Astrocyte of the spinal cord (primary cell): ENCODE measurements at regions not wholly inside any gene's neighbourhood (a gene's known extent, or its start where the extent isn't known, plus 50 kb on each side); places are given as distances from the start of the nearest gene placed in this dataset.

Experiments used
- DNase-seq: peaks from one replicate; pipeline ENCODE4 v3.0.0; 2011; ENCODE audit warnings: low read depth, low spot score
- H3K4me3 ChIP-seq: 2 replicates; pipeline ENCODE4 v1.5.1; 2011; ENCODE audit warnings: low read depth, mild to moderate bottlenecking, low read length, moderate library complexity
- in situ Hi-C: cut with HindIII; loops from 2 replicates; pipeline ENCODE4 v1.10.0; 2017; ENCODE audit warnings: low sequenced_read_pairs
- TF ChIP-seq, protein P1 (sequence below): IDR thresholded peaks from 2 replicates; pipeline ENCODE4 v1.5.1; 2012; ENCODE audit warnings: low read depth, mild to moderate bottlenecking, low read length, inconsistent platforms

DNA sequence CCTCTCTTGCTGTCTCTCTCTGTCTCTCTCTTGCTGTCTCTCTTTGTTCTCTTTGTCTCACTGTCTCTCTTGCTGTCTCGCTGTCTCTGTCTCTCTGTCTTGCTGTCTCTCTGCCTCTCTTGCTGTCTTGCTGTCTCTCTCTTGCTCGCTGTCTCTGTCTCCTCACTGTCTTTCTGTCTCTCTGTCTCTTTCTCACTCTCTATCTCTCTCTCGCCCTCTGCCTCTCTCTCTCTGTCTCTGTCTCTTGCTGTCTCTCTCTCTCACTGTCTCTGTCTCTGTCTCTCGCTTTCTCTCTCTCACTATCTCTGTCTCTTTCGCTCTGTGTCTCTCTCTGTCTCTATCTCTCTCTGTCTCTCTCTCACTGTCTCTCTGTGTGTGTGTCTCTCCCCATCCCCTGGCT is 92.9 kb upstream of the MC3R start:
- TF ChIP-seq, protein P1, sequence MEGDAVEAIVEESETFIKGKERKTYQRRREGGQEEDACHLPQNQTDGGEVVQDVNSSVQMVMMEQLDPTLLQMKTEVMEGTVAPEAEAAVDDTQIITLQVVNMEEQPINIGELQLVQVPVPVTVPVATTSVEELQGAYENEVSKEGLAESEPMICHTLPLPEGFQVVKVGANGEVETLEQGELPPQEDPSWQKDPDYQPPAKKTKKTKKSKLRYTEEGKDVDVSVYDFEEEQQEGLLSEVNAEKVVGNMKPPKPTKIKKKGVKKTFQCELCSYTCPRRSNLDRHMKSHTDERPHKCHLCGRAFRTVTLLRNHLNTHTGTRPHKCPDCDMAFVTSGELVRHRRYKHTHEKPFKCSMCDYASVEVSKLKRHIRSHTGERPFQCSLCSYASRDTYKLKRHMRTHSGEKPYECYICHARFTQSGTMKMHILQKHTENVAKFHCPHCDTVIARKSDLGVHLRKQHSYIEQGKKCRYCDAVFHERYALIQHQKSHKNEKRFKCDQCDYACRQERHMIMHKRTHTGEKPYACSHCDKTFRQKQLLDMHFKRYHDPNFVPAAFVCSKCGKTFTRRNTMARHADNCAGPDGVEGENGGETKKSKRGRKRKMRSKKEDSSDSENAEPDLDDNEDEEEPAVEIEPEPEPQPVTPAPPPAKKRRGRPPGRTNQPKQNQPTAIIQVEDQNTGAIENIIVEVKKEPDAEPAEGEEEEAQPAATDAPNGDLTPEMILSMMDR = no peak
- in situ Hi-C loops = no loop called here
- no peak overlapping the region for H3K4me3 ChIP-seq
- DNase-seq = no peak

DNA sequence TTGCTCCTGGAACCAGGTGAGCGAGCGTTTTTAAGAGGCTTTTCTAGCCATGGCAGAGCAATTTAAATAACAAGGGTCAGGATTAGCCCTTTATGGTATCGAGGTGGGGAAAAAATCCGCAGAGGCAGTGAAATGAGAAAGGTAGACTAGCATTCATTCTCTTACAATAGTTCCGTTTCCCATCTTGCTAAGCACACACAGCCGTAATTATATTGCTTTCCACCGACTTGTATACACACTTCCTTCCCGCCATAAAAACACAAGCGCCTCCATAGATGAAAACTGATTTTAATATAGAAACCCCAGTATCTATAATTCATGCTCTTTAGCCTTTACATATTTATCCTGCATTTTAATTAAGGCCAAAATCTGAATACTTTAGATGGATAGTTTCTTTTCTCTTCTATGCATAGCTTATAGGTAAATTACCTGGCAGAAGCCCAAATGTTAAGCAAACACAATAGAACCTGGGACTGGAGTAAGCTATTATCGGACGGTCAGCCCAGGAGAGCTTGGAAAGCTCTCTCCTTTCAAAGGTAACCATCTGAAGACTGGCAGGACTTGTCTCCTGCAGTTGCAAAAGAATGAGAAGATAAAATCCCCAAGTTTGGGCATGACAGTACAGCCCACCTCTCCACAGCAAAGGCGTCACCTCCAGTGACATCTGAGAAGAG is 90.9 kb upstream of the MC3R start:
- in situ Hi-C loops = no loop called here
- DNase-seq = no peak
- no peak overlapping the region for H3K4me3 ChIP-seq
- TF ChIP-seq, protein P1 = no peak

DNA sequence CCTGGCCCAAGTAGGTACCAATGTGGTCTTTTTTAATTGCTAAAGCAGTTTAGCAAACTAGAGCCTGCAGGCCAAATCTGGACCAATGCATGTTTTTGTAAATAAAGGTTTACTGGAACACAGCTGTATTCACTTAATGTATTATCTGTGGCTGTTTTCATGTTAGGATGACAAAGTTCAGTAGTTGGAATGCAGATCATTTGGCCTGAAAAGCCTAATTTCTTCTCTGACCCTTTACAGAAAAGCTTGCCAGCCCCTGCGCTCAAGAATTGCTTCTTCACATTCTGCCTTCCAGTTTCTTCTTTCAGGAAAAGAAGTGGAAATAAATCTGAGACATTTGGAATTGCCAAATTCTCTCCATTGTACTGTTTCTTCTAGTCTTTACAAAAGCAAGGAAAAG is 90.0 kb upstream of the MC3R start:
- H3K4me3 ChIP-seq = no peak overlapping the region
- in situ Hi-C loops = no loop called here
- no peak for DNase-seq
- TF ChIP-seq, protein P1 = no peak

DNA sequence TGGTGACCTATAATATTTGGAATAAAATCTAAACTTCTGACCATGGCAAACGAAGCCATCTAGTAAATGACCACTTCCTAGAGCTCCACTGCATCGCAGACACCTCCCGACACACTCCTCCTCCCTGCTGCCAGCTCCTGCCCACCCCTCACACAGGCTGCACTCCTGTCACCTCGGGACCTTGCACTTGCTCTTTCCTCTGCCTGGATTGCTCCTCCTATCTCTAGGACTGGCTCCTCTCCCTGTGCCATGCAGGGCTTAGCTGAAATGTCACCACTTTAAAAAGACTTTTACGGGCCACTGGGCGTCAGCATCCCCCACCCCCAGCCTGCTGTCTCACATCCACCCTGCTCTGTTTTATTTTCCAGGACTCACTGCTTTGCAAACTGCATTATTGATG is 87.6 kb upstream of the MC3R start:
- DNase-seq = no peak
- in situ Hi-C loops = no loop called here
- TF ChIP-seq, protein P1 = no peak

DNA sequence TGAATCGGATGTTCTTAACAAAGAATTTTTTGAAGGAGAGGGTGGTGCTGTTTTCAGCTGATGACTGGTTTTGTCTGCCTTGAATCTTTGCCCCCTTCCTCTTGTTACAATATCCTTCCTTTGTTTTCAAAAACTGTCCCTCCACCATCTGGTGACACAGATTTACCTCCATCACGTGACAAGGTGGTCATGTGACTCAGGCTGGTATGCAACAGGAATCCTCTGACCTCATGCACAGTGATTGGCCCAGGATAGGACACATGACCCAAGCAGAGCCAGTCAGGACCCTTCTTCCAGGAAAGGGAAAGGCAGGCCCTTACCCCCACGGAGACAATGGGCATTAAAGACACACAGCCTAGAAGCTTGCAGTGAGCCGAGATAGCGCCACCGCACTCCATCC is 84.7 kb upstream of the MC3R start:
- DNase-seq = no peak
- in situ Hi-C loops = no loop called here
- TF ChIP-seq, protein P1 = no peak
- no peak overlapping the region for H3K4me3 ChIP-seq

More for the DNA sequence above, 87.6 kb upstream of the MC3R start:
- no peak overlapping the region for H3K4me3 ChIP-seq

DNA sequence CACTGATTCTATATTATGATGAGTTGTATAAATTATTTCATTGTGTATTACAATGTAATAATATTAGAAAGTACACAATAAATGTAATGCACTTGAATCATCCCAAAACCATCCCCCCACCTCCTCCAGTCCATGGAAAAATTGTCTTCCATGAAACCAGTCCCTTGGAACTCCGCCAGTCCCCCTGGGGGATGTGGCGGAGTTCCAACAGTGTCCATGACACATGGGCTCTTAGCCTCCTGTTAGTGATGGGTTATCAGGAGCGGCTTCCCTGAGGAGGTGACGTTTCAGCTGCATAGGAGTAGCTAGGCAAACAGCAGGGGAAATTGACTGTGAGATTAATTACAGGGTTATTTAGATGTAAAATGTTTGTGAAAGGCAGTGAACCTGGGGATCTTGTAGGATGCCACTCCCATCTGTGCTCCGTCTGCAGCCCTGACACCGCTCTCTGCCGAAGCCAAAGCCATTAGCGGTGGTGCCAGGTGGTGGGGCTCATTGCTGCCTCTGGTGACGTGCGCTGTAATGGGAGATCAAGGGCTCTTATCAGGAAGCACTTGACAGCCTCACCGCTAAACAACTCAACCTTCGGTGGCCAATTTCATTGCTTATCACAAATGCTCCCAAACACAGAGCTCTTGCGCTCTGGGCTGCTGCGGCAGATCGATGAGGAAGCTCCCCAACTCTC is 81.6 kb upstream of the MC3R start:
- no peak overlapping the region for H3K4me3 ChIP-seq
- TF ChIP-seq, protein P1 = no peak
- in situ Hi-C loops = no loop called here
- DNase-seq = no peak
